ENCODE measurements at regions not wholly inside any gene's neighbourhood (a gene's known extent, or its start where the extent isn't known, plus 50 kb on each side); places are given as distances from the start of the nearest gene placed in this dataset.

- DNase-seq (ENCODE audit: low read depth), result no peak
- H3K4me3 ChIP-seq (ENCODE audit: low read depth, low read length), result no peak overlapping the region
- TF ChIP-seq, protein P1, sequence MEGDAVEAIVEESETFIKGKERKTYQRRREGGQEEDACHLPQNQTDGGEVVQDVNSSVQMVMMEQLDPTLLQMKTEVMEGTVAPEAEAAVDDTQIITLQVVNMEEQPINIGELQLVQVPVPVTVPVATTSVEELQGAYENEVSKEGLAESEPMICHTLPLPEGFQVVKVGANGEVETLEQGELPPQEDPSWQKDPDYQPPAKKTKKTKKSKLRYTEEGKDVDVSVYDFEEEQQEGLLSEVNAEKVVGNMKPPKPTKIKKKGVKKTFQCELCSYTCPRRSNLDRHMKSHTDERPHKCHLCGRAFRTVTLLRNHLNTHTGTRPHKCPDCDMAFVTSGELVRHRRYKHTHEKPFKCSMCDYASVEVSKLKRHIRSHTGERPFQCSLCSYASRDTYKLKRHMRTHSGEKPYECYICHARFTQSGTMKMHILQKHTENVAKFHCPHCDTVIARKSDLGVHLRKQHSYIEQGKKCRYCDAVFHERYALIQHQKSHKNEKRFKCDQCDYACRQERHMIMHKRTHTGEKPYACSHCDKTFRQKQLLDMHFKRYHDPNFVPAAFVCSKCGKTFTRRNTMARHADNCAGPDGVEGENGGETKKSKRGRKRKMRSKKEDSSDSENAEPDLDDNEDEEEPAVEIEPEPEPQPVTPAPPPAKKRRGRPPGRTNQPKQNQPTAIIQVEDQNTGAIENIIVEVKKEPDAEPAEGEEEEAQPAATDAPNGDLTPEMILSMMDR (IDR thresholded peaks at IDR 0.05; ENCODE audit: low read depth, low read length, missing control alignments), result no peak
Measured at GRCh38 chr1:218743861-218744505, 398.8 kb downstream of the TGFB2 start.

DNA sequence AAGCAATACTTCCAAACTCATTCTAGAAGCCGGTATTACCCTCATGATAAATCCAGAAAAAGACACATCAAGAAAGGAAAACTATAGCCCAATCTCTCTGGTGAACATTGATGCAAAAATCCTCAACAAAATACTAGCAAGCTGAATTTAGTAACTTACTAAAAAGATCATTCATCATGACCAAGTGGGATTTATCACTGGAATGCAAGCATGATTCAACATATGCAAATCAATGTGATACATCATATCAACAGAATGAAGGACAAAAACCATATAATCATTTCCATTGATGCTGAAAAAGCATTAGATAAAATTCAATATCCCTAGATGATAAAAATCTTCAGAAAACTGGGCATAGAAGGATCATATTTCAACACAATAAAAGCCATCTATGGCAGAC is 402.9 kb downstream of the TGFB2 start:
- TF ChIP-seq, protein P1 (IDR thresholded peaks at IDR 0.05; ENCODE audit: low read depth, low read length, missing control alignments), result no peak
- no peak for DNase-seq (ENCODE audit: low read depth)

GRCh38 chr1:218750216-218750970 is 405.3 kb downstream of the TGFB2 start:
- DNase-seq (ENCODE audit: low read depth), result no peak
- TF ChIP-seq, protein P1 (IDR thresholded peaks at IDR 0.05; ENCODE audit: low read depth, low read length, missing control alignments), result no peak
- H3K4me3 ChIP-seq (ENCODE audit: low read depth, low read length), result no peak overlapping the region

More for the DNA sequence above, 402.9 kb downstream of the TGFB2 start:
- H3K4me3 ChIP-seq (ENCODE audit: low read depth, low read length), result no peak overlapping the region

GRCh38 chr1:218751208-218751948 is 406.2 kb downstream of the TGFB2 start:
- no peak overlapping the region for H3K4me3 ChIP-seq (ENCODE audit: low read depth, low read length)
- TF ChIP-seq, protein P1 (IDR thresholded peaks at IDR 0.05; ENCODE audit: low read depth, low read length, missing control alignments), result no peak
- no peak for DNase-seq (ENCODE audit: low read depth)

GRCh38 chr1:218752126-218752525 is 407.0 kb downstream of the TGFB2 start:
- TF ChIP-seq, protein P1 (IDR thresholded peaks at IDR 0.05; ENCODE audit: low read depth, low read length, missing control alignments), result no peak
- H3K4me3 ChIP-seq (ENCODE audit: low read depth, low read length), result no peak overlapping the region
- no peak for DNase-seq (ENCODE audit: low read depth)

DNA sequence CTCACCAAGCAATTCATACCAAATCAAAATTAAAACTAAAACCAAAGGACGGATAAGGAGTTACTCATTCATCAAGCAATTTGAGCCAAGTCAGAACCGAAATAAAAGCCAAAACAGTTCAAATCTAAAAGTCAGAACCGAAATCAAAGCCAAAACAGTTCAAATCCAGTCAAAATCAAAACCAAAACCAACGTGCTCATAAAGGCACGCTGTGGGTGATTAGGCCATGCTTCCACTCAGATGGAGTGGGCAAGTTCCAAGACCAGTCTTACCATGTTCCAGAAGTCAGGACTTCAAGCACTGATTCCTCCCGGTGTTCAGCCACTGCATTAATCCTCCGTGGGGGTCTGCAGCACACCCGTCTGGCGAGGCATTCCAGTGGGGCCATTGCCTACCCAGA is 409.3 kb downstream of the TGFB2 start:
- H3K4me3 ChIP-seq (ENCODE audit: low read depth, low read length), result no peak overlapping the region

More for the DNA sequence above, 409.3 kb downstream of the TGFB2 start:
- TF ChIP-seq, protein P1 (IDR thresholded peaks at IDR 0.05; ENCODE audit: low read depth, low read length, missing control alignments), result no peak
- DNase-seq (ENCODE audit: low read depth), result no peak

Data from GM12864 (cell line).